Fibroblast of lung (primary cell): ENCODE measurements at regions not wholly inside any gene's neighbourhood (a gene's known extent, or its start where the extent isn't known, plus 50 kb on each side); places are given as distances from the start of the nearest gene placed in this dataset.

Experiments
- DNase-seq, 2 donors: peaks; one replicate each; pipeline versions ENCODE4 v3.0.0 to v3.0.0-alpha.2; 2010; ENCODE audit warnings: low read depth in 2 of 2
- H2AFZ ChIP-seq: 2 replicates; pipeline ENCODE4 v1.5.1; 2012; ENCODE audit warnings: low read length, control low read depth, inconsistent platforms
- H3K27ac ChIP-seq: 2 replicates; pipeline ENCODE4 v1.5.1; 2011; ENCODE audit warnings: low read length, control low read depth; ENCODE audit not compliant: insufficient read depth
- H3K27me3 ChIP-seq: 2 replicates; pipeline ENCODE4 v1.5.1; 2011; ENCODE audit warnings: mild to moderate bottlenecking, low read length; ENCODE audit not compliant: control insufficient read depth, insufficient read depth
- H3K36me3 ChIP-seq: 2 replicates; pipeline ENCODE4 v1.5.1; 2011; ENCODE audit warnings: low read length; ENCODE audit not compliant: control insufficient read depth, insufficient read depth
- H3K4me1 ChIP-seq: 2 replicates; pipeline ENCODE4 v1.5.1; 2011; ENCODE audit warnings: low read length; ENCODE audit not compliant: control insufficient read depth, insufficient read depth; ENCODE audit errors: extremely low read depth
- H3K4me2 ChIP-seq: 2 replicates; pipeline ENCODE4 v1.5.1; 2011; ENCODE audit warnings: low read length, control low read depth; ENCODE audit not compliant: insufficient read depth; ENCODE audit errors: extremely low read depth
- H3K4me3 ChIP-seq, 4 experiments: fragments of 200-600 bp in 1 of 4; sonication (generic) in 1 of 4; replicated peaks in 1 of 4; 2 replicates each; pipeline ENCODE4 v1.5.1; 2011 to 2016; ENCODE audit warnings: low read length in 4 of 4, low read depth in 3 of 4, mild to moderate bottlenecking in 3 of 4, control low read depth in 2 of 4, inconsistent platforms in 1 of 4, mixed read lengths in 1 of 4; ENCODE audit not compliant: insufficient read depth in 1 of 4; ENCODE audit errors: control extremely low read depth in 1 of 4
- H3K79me2 ChIP-seq: 2 replicates; pipeline ENCODE4 v1.5.1; 2012; ENCODE audit warnings: mild to moderate bottlenecking, low read length, inconsistent platforms; ENCODE audit not compliant: control insufficient read depth, insufficient read depth
- H3K9ac ChIP-seq: 2 replicates; pipeline ENCODE4 v1.5.1; 2011; ENCODE audit warnings: mild to moderate bottlenecking, low read length, control low read depth; ENCODE audit not compliant: insufficient read depth
- H3K9me3 ChIP-seq: 2 replicates; pipeline ENCODE4 v1.5.1; 2012; ENCODE audit warnings: low read depth, low read length; ENCODE audit not compliant: control insufficient read depth, insufficient read depth
- H4K20me1 ChIP-seq: 2 replicates; pipeline ENCODE4 v1.5.1; 2011; ENCODE audit warnings: low read length; ENCODE audit not compliant: control insufficient read depth, insufficient read depth; ENCODE audit errors: extremely low read depth
- CTCF ChIP-seq, 2 donors: IDR thresholded peaks in 1 of 2; conservative IDR thresholded peaks in 1 of 2; 1 replicate in 1 of 2; 2 replicates in 1 of 2; pipeline ENCODE4 v1.5.1; 2011 to 2012; ENCODE audit warnings: low read length in 2 of 2, control low read depth in 1 of 2, inconsistent platforms in 1 of 2, low read depth in 1 of 2, mild to moderate bottlenecking in 1 of 2
- EZH2 ChIP-seq: IDR thresholded peaks from 2 replicates; pipeline ENCODE4 v1.5.1; 2012; ENCODE audit warnings: low read length, control low read depth, mild to moderate bottlenecking; ENCODE audit errors: missing control alignments

GRCh38 chr6:147831356-147831755 lies 322.9 kb downstream of the SAMD5 start:
- Histone ChIP-seq H3K27me3 (no peaks in the 10 kb centered on the region), H4K20me1 (no peaks in the 10 kb centered on the region), H3K4me3 (no peak overlapping the region), H3K4me1 (no peaks in the 10 kb centered on the region), H3K36me3 (no peaks in the 10 kb centered on the region), H3K27ac (no peak overlapping the region), H3K4me2 (no peak overlapping the region), H2AFZ (no peak overlapping the region), H3K9ac (no peak overlapping the region), H3K9me3 (no peaks in the 10 kb centered on the region), H3K79me2 (no peaks in the 10 kb centered on the region)
- TF ChIP-seq EZH2: no peak
- TF ChIP-seq CTCF (conservative IDR thresholded peaks at IDR 0.05 in 1 of 2, IDR thresholded peaks at IDR 0.05 in 1 of 2; ENCODE audit: low read depth in 1 of 2, low read length in 2 of 2): no peak
- no peak for DNase-seq

- Histone ChIP-seq H3K4me1 (no peaks in the 10 kb centered on the region), H3K9me3 (no peaks in the 10 kb centered on the region), H3K79me2 (no peaks in the 10 kb centered on the region), H3K36me3 (no peaks in the 10 kb centered on the region), H3K27me3 (no peaks in the 10 kb centered on the region), H2AFZ (no peak overlapping the region), H3K27ac (no peak overlapping the region), H3K4me3 (no peak overlapping the region), H3K4me2 (no peak overlapping the region), H3K9ac (no peak overlapping the region), H4K20me1 (no peaks in the 10 kb centered on the region)
- no peak for DNase-seq
- TF ChIP-seq CTCF (conservative IDR thresholded peaks at IDR 0.05 in 1 of 2, IDR thresholded peaks at IDR 0.05 in 1 of 2; ENCODE audit: low read depth in 1 of 2, low read length in 2 of 2) (no peak), EZH2 (no peak)
These were observed 325.1 kb downstream of the SAMD5 start for GRCh38 chr6:147833607-147834006.

GRCh38 chr6:147834084-147834776 lies 325.7 kb downstream of the SAMD5 start:
- DNase-seq: peak in 1 of 2 donors; percentile 32
- no peak overlapping the region for H3K4me2 ChIP-seq

More at GRCh38 chr6:147834084-147834776, 325.7 kb downstream of the SAMD5 start:
- no peaks in the 10 kb centered on the region for H3K9me3 ChIP-seq
- no peaks in the 10 kb centered on the region for H4K20me1 ChIP-seq
- no peak overlapping the region for H3K27ac ChIP-seq
- no peak overlapping the region for H2AFZ ChIP-seq
- H3K79me2 ChIP-seq: no peaks in the 10 kb centered on the region
- no peaks in the 10 kb centered on the region for H3K4me1 ChIP-seq
- H3K27me3 ChIP-seq: no peaks in the 10 kb centered on the region
- no peak overlapping the region for H3K4me3 ChIP-seq
- TF ChIP-seq EZH2 (no peak), CTCF (conservative IDR thresholded peaks at IDR 0.05 in 1 of 2, IDR thresholded peaks at IDR 0.05 in 1 of 2; ENCODE audit: low read depth in 1 of 2, low read length in 2 of 2) (no peak)
- no peaks in the 10 kb centered on the region for H3K36me3 ChIP-seq
- H3K9ac ChIP-seq: no peak overlapping the region
